Esophagus muscularis mucosa (tissue), 3 donors: ENCODE measurements at regions not wholly inside any gene's neighbourhood (a gene's known extent, or its start where the extent isn't known, plus 50 kb on each side); places are given as distances from the start of the nearest gene placed in this dataset.

Experiments used
- POLR2A ChIP-seq: fragments of 450-650 bp; IDR thresholded peaks from one replicate; pipeline ENCODE4 v1.6.1; 2017; ENCODE audit warnings: antibody characterized with exemption, moderate library complexity, mild to moderate bottlenecking, low read depth
- POLR2AphosphoS5 ChIP-seq, 2 donors: sonication (generic); formaldehyde crosslinking; IDR thresholded peaks; one replicate each; pipeline ENCODE4 v1.6.1; 2017; ENCODE audit warnings: antibody characterized with exemption in 2 of 2
- TF ChIP-seq, protein P1 (sequence below), 3 experiments: fragments of 200-600 bp in 2 of 3; fragments of 450-650 bp in 1 of 3; sonication (generic) in 2 of 3; IDR thresholded peaks; one replicate each; pipeline ENCODE4 v1.5.1; 2017 to 2019; ENCODE audit warnings: antibody characterized with exemption in 3 of 3, mild to moderate bottlenecking in 2 of 3, moderate library complexity in 1 of 3

DNA sequence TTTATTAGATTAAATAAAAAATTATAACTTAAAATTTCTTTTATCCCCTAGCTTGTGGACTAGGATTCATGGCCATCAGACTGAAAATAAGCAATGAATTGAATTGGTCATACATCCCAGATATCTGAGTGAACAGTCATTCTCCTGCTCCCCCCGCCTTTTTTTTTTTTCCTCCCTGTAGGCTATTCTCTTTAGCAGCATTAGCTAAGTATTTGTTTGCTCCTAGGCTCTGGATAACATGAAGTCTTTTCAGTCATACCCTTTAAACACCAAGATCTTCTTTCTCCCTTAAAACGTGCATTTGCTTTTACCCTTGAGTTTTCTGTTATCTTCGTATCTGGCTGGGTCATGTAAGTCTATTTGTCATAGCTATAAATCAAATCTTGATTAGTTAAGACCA lies 866.7 kb upstream of the SPRY2 start:
- TF ChIP-seq, protein P1, sequence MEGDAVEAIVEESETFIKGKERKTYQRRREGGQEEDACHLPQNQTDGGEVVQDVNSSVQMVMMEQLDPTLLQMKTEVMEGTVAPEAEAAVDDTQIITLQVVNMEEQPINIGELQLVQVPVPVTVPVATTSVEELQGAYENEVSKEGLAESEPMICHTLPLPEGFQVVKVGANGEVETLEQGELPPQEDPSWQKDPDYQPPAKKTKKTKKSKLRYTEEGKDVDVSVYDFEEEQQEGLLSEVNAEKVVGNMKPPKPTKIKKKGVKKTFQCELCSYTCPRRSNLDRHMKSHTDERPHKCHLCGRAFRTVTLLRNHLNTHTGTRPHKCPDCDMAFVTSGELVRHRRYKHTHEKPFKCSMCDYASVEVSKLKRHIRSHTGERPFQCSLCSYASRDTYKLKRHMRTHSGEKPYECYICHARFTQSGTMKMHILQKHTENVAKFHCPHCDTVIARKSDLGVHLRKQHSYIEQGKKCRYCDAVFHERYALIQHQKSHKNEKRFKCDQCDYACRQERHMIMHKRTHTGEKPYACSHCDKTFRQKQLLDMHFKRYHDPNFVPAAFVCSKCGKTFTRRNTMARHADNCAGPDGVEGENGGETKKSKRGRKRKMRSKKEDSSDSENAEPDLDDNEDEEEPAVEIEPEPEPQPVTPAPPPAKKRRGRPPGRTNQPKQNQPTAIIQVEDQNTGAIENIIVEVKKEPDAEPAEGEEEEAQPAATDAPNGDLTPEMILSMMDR (IDR thresholded peaks at IDR 0.05): no peak
- no peak for TF ChIP-seq POLR2AphosphoS5 (IDR thresholded peaks at IDR 0.05)
- TF ChIP-seq POLR2A: no peak
